Prostate gland (tissue), 2 donors: ENCODE measurements at regions not wholly inside any gene's neighbourhood (a gene's known extent, or its start where the extent isn't known, plus 50 kb on each side); places are given as distances from the start of the nearest gene placed in this dataset.

ENCODE experiments used
- DNase-seq: peaks from one replicate; pipeline ENCODE4 v3.0.0-alpha.2; 2019; ENCODE audit warnings: low spot score
- H3K27ac ChIP-seq, 2 donors: fragments of 200-600 bp; sonication (generic); 2 replicates each; pipeline ENCODE4 v1.5.1; 2017 to 2019
- H3K27me3 ChIP-seq: fragments of 200-600 bp; sonication (generic); replicated peaks from 2 replicates; pipeline ENCODE4 v1.5.1; 2019; ENCODE audit not compliant: insufficient read depth
- H3K36me3 ChIP-seq, 2 donors: fragments of 200-600 bp; sonication (generic); 1 replicate in 1 of 2; 2 replicates in 1 of 2; pipeline versions ENCODE4 v1.5.1 to v1.8.1; 2017 to 2019
- H3K4me1 ChIP-seq: fragments of 200-600 bp; sonication (generic); replicated peaks from 2 replicates; pipeline ENCODE4 v1.5.1; 2019
- H3K4me3 ChIP-seq, 2 donors: fragments of 200-600 bp; sonication (generic); 2 replicates each; pipeline ENCODE4 v1.5.1; 2017 to 2019
- H3K9me3 ChIP-seq: fragments of 200-600 bp; sonication (generic); 2 replicates; pipeline ENCODE4 v1.5.1; 2017
- CTCF ChIP-seq, 4 experiments: fragments of 200-600 bp in 2 of 4; fragments of 450-650 bp in 2 of 4; sonication (generic) in 2 of 4; IDR thresholded peaks; 1 replicate in 3 of 4; 2 replicates in 1 of 4; pipeline ENCODE4 v1.5.1; 2016 to 2019; ENCODE audit warnings: antibody characterized with exemption in 4 of 4, mild to moderate bottlenecking in 2 of 4, moderate library complexity in 2 of 4
- POLR2A ChIP-seq: fragments of 450-650 bp; IDR thresholded peaks from one replicate; pipeline ENCODE4 v1.6.1; 2016; ENCODE audit warnings: antibody characterized with exemption, mild to moderate bottlenecking
- POLR2AphosphoS5 ChIP-seq: sonication (generic); formaldehyde crosslinking; IDR thresholded peaks from one replicate; pipeline ENCODE4 v1.6.1; 2017; ENCODE audit warnings: antibody characterized with exemption
- WGBS: methylation state at CpG from one replicate; pipeline ENCODE4 v1.1.5; 2018; 5-methylcytosine and 5-hydroxymethylcytosine counted together
- intact Hi-C: fragments of 100-400 bp; cut with DNase I; formaldehyde crosslinking; loops from one replicate; pipeline ENCODE4 v1.14.2; 2022

GRCh38 chr15:46620392-46621013 is 985.7 kb downstream of the SQOR start:
- intact Hi-C loops: no loop called here
- no peak for DNase-seq
- no peak overlapping the region for H3K27ac ChIP-seq
- H3K4me1 ChIP-seq: no peaks in the 10 kb centered on the region
- no peak overlapping the region for H3K4me3 ChIP-seq
- H3K36me3 ChIP-seq: no peaks in the 10 kb centered on the region
- TF ChIP-seq POLR2A (no peak), POLR2AphosphoS5 (no peak), CTCF (IDR thresholded peaks at IDR 0.05) (no peak)
- no peaks in the 10 kb centered on the region for H3K9me3 ChIP-seq
- H3K27me3 ChIP-seq: no peaks in the 10 kb centered on the region

GRCh38 chr15:46622851-46623250 is 988.0 kb downstream of the SQOR start:
- WGBS: 34% methylated on average over 2 of the region's 2 CpGs
- intact Hi-C loops: no loop called here
- H3K4me1 ChIP-seq: no peaks in the 10 kb centered on the region
- no peak for DNase-seq
- H3K27ac ChIP-seq: no peak overlapping the region
- H3K4me3 ChIP-seq: no peak overlapping the region
- H3K9me3 ChIP-seq: no peaks in the 10 kb centered on the region
- H3K27me3 ChIP-seq: no peaks in the 10 kb centered on the region
- H3K36me3 ChIP-seq: no peaks in the 10 kb centered on the region
- TF ChIP-seq POLR2A (no peak), POLR2AphosphoS5 (no peak), CTCF (IDR thresholded peaks at IDR 0.05) (no peak)

- TF ChIP-seq POLR2A (no peak), CTCF (IDR thresholded peaks at IDR 0.05) (no peak), POLR2AphosphoS5 (no peak)
- H3K36me3 ChIP-seq: no peaks in the 10 kb centered on the region
- intact Hi-C loops: no loop called here
- 27% methylated on average over 1 of the region's 1 CpG for WGBS
- no peaks in the 10 kb centered on the region for H3K4me1 ChIP-seq
- no peak overlapping the region for H3K27ac ChIP-seq
- H3K9me3 ChIP-seq: no peaks in the 10 kb centered on the region
- no peak overlapping the region for H3K4me3 ChIP-seq
- no peaks in the 10 kb centered on the region for H3K27me3 ChIP-seq
- DNase-seq: no peak
Measured at GRCh38 chr15:46636206-46636605, 1001.4 kb downstream of the SQOR start.

GRCh38 chr15:46644501-46645481 is 1010.0 kb downstream of the SQOR start:
- no peak for DNase-seq
- H3K27ac ChIP-seq: no peak overlapping the region
- intact Hi-C loops: no loop called here

More at GRCh38 chr15:46644501-46645481, 1010.0 kb downstream of the SQOR start:
- Histone ChIP-seq H3K4me1 (no peaks in the 10 kb centered on the region), H3K36me3 (no peaks in the 10 kb centered on the region), H3K27me3 (no peaks in the 10 kb centered on the region), H3K9me3 (no peaks in the 10 kb centered on the region), H3K4me3 (no peak overlapping the region)
- 75% methylated on average over 4 of the region's 4 CpGs for WGBS
- no peak for TF ChIP-seq POLR2AphosphoS5
- no peak for TF ChIP-seq POLR2A
- no peak for TF ChIP-seq CTCF (IDR thresholded peaks at IDR 0.05)
